ENCODE measurements at regions not wholly inside any gene's neighbourhood (a gene's known extent, or its start where the extent isn't known, plus 50 kb on each side); places are given as distances from the start of the nearest gene placed in this dataset.
A peak's percentile ranks its signal among the peaks of the same experiment; 100 is the strongest.
"Not testable (repeated sequence)": the region's sequence is repeated elsewhere in the genome, so short reads cannot be mapped to it uniquely, and the experiment has no call there.

DNA sequence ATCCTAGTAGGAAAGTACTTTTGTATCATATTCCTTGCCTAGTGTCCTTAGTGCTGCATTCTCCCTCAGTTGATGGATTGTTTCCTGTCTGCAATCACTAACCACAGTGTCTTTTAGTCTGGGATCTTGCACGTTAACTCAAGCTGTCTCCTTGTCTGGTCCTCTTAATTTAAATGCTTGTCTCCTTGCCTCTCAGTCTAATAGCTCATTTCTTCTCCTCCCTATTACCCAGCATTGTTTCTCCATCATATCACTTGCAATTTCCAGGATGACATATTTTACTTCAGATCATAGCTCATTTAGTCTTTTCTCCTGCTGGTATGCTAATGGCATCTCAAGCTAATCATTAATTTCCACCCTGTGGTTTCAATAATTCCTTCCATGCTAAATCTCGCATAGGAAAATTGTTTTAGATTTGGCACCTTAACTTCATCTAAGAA is 2052.0 kb upstream of the C9orf72 start:
- Mint-ChIP-seq H3K27me3 (no peaks in the 10 kb centered on the region), H3K9me3 (peaks cover 0 to 2% (median 0%) of the 10 kb centered on the region in 3 donors), H3K27ac (no peak overlapping the region), H3K36me3 (no peaks in the 10 kb centered on the region), H3K4me3 (peak overlapping the region in 1 of 4 donors; percentile 23), H3K4me1 (no peaks in the 10 kb centered on the region)

DNA sequence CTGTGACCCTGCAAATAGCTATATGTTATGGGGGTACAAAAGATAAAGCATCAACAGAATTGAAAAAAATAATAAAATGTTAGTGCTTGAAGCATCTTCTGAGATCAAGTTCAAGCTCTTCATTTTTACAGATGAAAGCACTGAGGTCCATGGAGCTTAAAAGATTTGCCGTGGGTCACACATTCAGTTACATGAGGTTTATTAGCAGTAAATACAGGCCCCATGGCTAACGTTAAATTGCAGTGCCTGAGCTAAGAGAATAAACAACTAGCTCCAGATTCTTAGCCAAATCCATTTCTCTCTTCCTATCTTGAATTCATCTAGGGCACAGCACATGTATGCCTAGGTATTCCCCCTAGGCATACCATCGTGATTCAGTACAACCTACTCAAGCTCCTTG is 2052.7 kb upstream of the C9orf72 start:
- no peaks in the 10 kb centered on the region for H3K36me3 Mint-ChIP-seq
- H3K9me3 Mint-ChIP-seq, result peaks cover 0 to 1% (median 0%) of the 10 kb centered on the region in 3 donors
- no peaks in the 10 kb centered on the region for H3K4me1 Mint-ChIP-seq
- no peak overlapping the region for H3K27ac Mint-ChIP-seq
- no peaks in the 10 kb centered on the region for H3K27me3 Mint-ChIP-seq
- H3K4me3 Mint-ChIP-seq, result no peak overlapping the region

DNA sequence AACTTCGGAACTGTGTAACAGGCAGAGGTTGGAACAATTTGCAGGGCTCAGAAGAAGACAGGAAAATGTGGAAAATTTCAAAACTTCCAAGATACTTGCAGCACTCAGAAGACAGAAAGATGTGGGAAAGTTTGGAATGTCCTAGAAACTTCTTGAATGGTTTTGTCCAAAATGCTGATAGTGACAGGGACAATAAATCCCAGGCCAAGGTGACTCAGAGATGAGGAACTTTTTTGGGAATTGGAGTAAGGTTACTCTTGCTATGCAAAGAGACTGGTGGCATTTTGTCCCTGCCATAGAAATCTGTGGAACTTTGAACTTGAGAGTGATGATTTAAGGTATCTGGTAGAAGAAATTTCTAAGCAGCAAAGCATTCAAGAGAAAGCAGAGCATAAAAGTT is 2055.6 kb upstream of the C9orf72 start:
- H3K27me3 Mint-ChIP-seq, H3K27ac Mint-ChIP-seq, H3K36me3 Mint-ChIP-seq, H3K4me3 Mint-ChIP-seq, H3K9me3 Mint-ChIP-seq, H3K4me1 Mint-ChIP-seq: not testable (repeated sequence)

DNA sequence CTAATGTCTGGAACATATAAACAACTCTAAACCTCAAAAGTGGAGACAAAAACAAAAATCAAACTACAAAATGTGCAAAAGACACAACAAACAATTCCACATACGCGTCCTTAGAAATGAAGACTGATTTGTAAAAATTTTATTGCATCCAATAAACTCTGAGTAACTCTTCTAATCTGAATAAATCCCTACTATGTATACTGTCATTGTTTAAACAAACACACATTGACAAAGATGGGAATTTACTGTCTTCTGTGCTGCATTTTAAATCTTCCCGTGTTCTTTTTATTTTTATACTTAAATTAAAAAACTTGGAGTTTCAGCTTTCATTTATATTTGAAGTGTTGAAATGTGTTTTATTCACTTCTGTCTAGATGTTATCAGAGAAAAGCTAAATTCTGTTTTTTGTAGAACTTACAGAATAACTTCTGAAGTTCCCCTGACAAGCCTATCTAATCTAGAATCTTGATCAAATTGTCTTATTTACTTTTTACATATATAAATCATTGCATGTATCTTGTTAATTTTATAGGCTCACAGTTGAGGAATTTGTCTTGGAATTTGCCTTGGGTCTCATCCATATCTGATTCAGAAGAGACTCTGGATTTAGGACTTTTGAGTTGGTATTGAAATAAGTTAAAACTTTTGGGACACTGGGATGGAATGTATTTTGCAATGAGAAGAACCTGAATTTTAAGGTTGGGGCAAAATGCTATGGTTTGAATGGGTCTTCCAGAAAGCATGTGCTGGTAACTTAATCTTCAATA is 2064.4 kb upstream of the C9orf72 start:
- Mint-ChIP-seq H3K4me1 (no peaks in the 10 kb centered on the region), H3K27me3 (no peaks in the 10 kb centered on the region), H3K4me3 (no peak overlapping the region), H3K27ac (no peak overlapping the region), H3K9me3 (peaks cover 1 to 8% (median 5%) of the 10 kb centered on the region in 3 donors), H3K36me3 (no peaks in the 10 kb centered on the region)

DNA sequence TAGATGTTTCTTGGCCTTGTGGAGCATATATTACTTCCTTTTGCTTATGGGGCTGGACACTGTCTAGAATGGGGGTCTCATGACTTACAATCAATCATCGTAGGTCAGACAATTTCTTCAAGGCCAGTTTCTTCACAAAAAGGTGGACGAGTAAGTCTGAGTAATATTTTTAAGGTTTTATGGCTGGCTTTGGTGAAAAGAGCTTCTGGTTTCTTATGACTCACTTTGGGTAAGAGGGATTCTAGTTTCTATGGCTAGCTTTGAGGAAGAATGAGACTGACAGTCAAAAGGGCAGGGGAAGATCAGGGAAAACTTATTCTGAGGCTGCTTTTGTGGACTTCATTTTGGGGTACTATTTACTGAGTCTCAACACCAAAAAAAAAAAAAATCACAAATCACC is 2067.2 kb upstream of the C9orf72 start:
- Mint-ChIP-seq H3K27ac (no peak overlapping the region), H3K27me3 (no peaks in the 10 kb centered on the region), H3K36me3 (no peaks in the 10 kb centered on the region), H3K4me1 (no peaks in the 10 kb centered on the region), H3K4me3 (no peak overlapping the region), H3K9me3 (peaks cover 0 to 8% (median 2%) of the 10 kb centered on the region in 3 donors)

DNA sequence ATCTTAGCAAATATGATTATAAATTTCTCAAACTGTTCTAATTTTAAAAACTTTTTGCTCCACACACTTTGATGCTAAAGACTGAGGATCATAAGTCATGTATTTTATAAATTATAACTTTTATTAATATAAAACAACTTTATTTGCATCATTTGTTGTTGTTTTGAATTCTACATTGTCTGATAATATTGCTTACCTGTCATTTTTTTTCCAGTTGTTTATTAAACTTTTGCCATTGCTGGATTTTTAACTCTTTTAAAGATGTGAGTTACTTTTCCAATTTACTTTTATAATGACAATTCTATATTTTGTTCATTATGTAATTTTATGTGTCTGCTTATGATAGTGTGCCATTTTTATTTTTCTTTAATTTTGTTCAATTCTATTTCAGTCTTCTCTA is 2071.2 kb upstream of the C9orf72 start:
- Mint-ChIP-seq H3K4me1 (no peaks in the 10 kb centered on the region), H3K36me3 (no peaks in the 10 kb centered on the region), H3K4me3 (no peak overlapping the region), H3K27ac (no peak overlapping the region), H3K27me3 (no peaks in the 10 kb centered on the region), H3K9me3 (peaks cover 0 to 4% (median 4%) of the 10 kb centered on the region in 3 donors)

DNA sequence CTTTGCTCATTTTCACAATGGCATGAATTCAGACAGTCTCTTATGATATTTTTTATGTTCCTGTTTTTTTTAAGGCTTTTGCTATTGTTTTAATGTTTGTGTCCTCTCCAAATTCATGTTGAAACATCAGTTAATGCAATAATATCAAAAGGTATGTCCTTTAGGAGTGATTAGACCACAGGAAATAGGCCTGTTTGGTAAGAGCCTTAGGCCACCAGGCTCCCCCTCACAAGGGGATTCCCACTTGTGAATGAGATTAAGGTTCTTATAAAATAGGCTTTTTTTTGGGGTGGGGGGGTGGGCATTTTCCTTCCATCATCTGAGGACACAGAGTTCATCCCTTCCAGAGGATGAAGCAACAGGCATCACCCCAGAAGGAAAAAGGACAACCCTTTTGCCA is 2074.2 kb upstream of the C9orf72 start:
- no peaks in the 10 kb centered on the region for H3K27me3 Mint-ChIP-seq
- H3K4me3 Mint-ChIP-seq, result no peak overlapping the region
- H3K9me3 Mint-ChIP-seq, result peaks cover 0 to 3% (median 2%) of the 10 kb centered on the region in 3 donors
- no peak overlapping the region for H3K27ac Mint-ChIP-seq
- no peaks in the 10 kb centered on the region for H3K4me1 Mint-ChIP-seq
- H3K36me3 Mint-ChIP-seq, result no peaks in the 10 kb centered on the region

DNA sequence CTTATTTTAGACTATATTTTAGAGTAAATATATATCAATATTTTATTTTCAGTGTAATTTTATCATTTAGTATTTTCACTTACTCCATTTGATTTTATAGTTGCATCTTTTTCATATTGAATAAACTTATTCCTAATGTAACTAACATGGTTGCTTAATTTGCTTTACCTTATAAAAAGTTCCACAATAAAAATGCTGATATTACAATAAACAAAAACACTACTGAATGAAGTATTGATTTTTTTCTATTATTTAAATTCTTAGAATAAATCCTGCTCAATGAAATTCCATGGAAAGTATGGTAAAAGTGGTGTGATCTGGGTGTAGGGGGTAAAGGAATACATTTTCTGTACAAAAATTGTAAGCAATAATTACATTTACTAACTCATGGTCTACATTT is 2074.9 kb upstream of the C9orf72 start:
- Mint-ChIP-seq H3K36me3 (no peaks in the 10 kb centered on the region), H3K4me1 (no peaks in the 10 kb centered on the region), H3K4me3 (no peak overlapping the region), H3K27me3 (no peaks in the 10 kb centered on the region), H3K9me3 (peaks cover 0 to 3% (median 2%) of the 10 kb centered on the region in 3 donors), H3K27ac (no peak overlapping the region)

DNA sequence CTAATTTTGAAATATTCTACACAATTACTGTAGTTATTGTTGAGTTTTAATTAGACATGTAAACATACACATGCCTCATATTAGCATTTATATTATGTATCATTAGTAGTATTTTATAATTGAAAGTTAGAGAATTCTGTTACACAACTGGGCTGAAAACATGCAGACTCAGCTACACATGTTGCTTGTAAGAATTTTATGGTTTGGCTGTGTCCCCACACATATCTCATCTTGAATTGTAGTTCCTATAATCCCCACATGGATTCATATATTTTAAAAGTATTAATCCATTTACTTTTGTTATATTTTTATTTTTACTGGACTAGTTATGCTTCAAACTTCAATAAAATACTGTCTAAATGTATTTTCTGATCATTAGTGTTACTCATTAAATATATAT is 2075.3 kb upstream of the C9orf72 start:
- no peaks in the 10 kb centered on the region for H3K27me3 Mint-ChIP-seq
- peaks cover 0 to 5% (median 2%) of the 10 kb centered on the region in 3 donors for H3K9me3 Mint-ChIP-seq
- no peak overlapping the region for H3K27ac Mint-ChIP-seq
- no peak overlapping the region for H3K4me3 Mint-ChIP-seq
- no peaks in the 10 kb centered on the region for H3K36me3 Mint-ChIP-seq
- H3K4me1 Mint-ChIP-seq, result no peaks in the 10 kb centered on the region

DNA sequence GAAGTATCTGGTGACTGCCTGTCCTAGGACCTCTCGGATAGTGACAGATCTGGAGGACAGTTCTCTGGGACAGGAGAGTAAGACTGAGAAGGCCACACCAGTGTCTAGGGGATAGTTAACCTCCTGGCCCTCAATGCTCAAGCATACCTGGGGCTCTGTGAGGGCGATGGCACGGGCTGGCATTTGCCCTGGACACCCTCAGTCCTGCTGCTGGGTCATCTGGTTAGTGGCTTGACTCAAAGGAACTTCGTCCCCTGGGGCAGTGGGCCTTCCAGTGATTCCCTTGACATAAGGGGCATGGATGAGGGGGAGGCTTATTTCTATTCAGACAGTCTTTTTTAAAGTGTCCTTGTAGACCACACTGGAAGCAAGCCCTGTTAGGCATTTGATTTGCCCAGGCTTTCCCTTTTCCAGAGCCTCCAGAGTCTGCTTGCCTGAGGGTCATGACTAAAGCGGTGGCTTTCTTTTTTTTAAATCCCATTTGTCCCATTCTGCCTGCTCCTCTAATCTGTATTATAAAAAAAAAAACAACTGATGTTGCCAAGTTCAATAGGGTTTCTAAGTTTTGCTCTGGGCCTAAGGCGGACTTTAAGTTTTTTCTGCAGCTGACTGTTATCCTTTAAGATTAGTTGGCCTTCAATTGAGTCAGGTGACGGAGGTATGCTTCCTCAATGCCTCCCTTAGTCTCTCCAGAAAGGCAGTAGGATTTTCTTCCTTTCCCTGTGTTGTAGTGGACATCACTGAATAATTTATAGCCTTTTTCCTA is 2083.5 kb upstream of the C9orf72 start:
- Mint-ChIP-seq H3K9me3 (peaks cover 4 to 11% (median 5%) of the 10 kb centered on the region in 3 donors), H3K36me3 (no peaks in the 10 kb centered on the region), H3K27ac (no peak overlapping the region), H3K27me3 (no peaks in the 10 kb centered on the region), H3K4me3 (no peak overlapping the region), H3K4me1 (no peaks in the 10 kb centered on the region)

DNA sequence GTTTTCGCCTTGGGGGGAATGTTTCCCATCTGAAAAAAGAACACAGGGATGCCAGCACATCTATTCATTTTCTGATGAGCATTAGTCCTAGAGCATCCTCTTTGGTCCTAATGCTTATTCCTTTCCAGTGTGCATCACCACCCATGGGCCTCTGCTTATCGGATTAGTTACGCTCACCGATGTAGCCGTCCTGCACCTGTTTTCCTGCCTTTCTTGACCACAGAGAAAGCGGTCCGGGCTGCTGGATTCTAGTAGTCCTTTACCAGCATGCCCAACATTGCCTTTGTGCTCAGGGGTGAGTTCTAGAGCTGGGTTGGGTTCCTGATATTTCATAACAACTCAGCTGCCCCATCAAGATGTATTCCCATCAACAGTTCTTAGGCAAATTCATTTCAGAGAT is 2084.5 kb upstream of the C9orf72 start:
- peak overlapping the region in 1 of 3 donors; percentile 19 for H3K27ac Mint-ChIP-seq
- no peaks in the 10 kb centered on the region for H3K4me1 Mint-ChIP-seq
- no peak overlapping the region for H3K4me3 Mint-ChIP-seq
- H3K36me3 Mint-ChIP-seq, result no peaks in the 10 kb centered on the region
- peaks cover 4 to 11% (median 5%) of the 10 kb centered on the region in 3 donors for H3K9me3 Mint-ChIP-seq
- no peaks in the 10 kb centered on the region for H3K27me3 Mint-ChIP-seq

DNA sequence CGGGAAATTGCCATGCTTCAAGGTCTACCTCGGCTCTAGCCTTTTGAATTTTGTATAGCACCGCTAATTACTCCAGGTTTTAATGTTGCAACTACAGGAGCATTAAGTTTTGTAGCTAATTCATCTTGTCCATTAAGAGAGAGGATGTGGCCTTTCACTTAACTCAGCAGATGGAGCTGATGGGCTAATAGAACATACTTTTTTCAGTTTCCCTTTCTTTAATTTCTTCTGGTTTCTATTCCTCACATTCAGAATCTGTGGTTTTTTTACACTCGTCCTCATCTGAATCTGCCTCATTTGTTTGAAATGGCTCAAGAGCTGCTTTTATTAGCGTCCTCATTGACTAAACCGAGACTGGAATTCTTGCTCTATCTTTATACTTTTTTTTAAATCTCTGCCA is 2085.7 kb upstream of the C9orf72 start:
- Mint-ChIP-seq H3K27ac (no peak overlapping the region), H3K4me3 (no peak overlapping the region), H3K27me3 (no peaks in the 10 kb centered on the region), H3K9me3 (peaks cover 4 to 9% (median 5%) of the 10 kb centered on the region in 3 donors), H3K4me1 (no peaks in the 10 kb centered on the region), H3K36me3 (no peaks in the 10 kb centered on the region)

DNA sequence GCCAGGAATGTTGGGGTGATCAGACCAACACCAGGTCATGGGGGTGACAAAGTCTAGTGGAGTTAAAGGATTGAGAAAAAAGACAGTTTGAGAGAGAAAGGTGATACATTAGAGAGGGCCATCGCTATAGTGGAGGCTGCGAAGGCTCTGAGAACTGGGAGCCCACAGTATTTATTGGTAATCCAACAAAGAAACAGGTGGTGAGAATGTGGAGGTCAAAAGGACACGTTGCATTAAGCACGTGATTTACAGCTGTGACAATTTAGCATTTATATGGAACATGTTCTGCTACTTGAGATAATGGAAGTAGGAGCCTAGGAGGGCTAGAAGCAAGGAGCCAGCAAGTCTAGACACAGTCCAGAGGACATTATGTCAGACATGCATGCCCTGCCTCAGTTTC is 2086.5 kb upstream of the C9orf72 start:
- Mint-ChIP-seq H3K4me3 (no peak overlapping the region), H3K9me3 (peaks cover 4 to 12% (median 4%) of the 10 kb centered on the region in 3 donors), H3K36me3 (no peaks in the 10 kb centered on the region), H3K4me1 (no peaks in the 10 kb centered on the region), H3K27ac (no peak overlapping the region), H3K27me3 (no peaks in the 10 kb centered on the region)

DNA sequence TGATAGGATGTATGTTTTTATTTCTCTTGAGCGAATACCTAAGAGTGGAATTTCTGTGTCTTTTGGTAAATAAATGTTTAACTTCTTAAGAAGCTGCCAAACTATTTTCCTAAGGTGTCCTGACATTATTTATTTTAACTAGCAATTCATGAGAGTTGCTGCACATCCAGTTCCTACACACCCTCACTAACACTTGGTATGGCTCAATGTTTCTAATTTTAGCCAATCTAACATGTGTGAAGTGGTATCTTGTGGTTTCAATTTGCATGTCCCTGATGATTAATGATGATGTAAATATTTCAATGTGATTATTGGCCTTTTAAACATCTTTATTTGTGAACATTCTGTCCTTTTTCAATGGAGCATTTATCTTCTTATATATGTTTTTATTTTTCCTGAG is 2095.5 kb upstream of the C9orf72 start:
- H3K27ac Mint-ChIP-seq, result no peak overlapping the region

DNA sequence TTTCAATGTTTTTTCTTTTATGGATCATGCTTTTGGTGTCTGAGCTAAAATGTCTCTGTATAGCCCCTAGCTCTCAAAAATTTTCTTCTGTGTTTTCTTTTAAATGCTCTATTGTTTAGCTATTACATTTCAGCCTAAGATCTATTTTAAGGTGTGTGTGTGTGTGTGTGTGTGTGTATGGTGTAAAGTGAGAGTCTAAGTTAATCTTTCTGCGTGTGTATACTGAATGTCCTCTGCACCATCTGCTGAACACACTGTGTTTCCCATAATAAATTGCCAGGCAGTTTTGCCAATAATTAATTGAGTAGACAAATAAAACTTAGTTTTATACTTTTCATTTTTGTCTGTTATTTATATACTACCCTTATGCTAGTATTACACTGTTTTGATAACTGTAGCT is 2096.3 kb upstream of the C9orf72 start:
- no peaks in the 10 kb centered on the region for H3K27me3 Mint-ChIP-seq
- no peak overlapping the region for H3K4me3 Mint-ChIP-seq
- H3K27ac Mint-ChIP-seq, result no peak overlapping the region
- H3K36me3 Mint-ChIP-seq, result no peaks in the 10 kb centered on the region
- H3K9me3 Mint-ChIP-seq, result peaks cover 4 to 7% (median 6%) of the 10 kb centered on the region in 3 donors
- no peaks in the 10 kb centered on the region for H3K4me1 Mint-ChIP-seq

More for the DNA sequence above, 2095.5 kb upstream of the C9orf72 start:
- Mint-ChIP-seq H3K36me3 (no peaks in the 10 kb centered on the region), H3K4me3 (no peak overlapping the region), H3K27me3 (no peaks in the 10 kb centered on the region), H3K4me1 (no peaks in the 10 kb centered on the region), H3K9me3 (peaks cover 5 to 9% (median 6%) of the 10 kb centered on the region in 3 donors)

DNA sequence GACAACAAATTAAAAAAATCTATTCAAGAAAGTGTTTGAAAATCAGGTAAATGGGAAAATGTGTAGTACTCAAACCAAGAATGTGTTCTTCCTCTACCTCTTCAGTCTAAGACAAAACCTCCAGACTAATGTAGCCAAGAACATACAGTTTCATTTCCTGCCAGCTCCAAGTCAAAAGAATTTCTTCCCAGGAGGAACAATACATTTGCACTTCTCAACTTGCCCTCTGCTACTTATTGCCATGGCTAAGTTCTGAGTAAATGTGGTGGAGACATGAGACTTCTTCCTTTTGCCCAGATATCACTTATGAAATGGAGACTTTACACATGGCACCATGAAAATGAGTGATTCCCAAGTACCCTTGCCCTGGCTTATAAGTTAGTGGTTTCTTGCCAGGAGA is 2112.2 kb upstream of the C9orf72 start:
- peaks cover 2 to 9% (median 5%) of the 10 kb centered on the region in 3 donors for H3K9me3 Mint-ChIP-seq
- H3K27me3 Mint-ChIP-seq, result no peaks in the 10 kb centered on the region
- no peaks in the 10 kb centered on the region for H3K36me3 Mint-ChIP-seq
- H3K4me1 Mint-ChIP-seq, result no peaks in the 10 kb centered on the region
- no peak overlapping the region for H3K4me3 Mint-ChIP-seq
- no peak overlapping the region for H3K27ac Mint-ChIP-seq

Data from IgD-negative memory B cell (primary cell).